SK-N-MC (cell line): ENCODE measurements at regions not wholly inside any gene's neighbourhood (a gene's known extent, or its start where the extent isn't known, plus 50 kb on each side); places are given as distances from the start of the nearest gene placed in this dataset.

Source experiments
- EZH2 ChIP-seq: fragments of 200-600 bp; sonication (generic); IDR thresholded peaks from one replicate; pipeline ENCODE4 v1.6.1; 2017; ENCODE audit warnings: antibody characterized with exemption
- FOXP2 ChIP-seq: optimal IDR thresholded peaks from 2 replicates; pipeline ENCODE3; 2011; ENCODE audit warnings: mild to moderate bottlenecking, moderate library complexity; ENCODE audit not compliant: insufficient read depth; ENCODE audit errors: extremely low read length, control extremely low read depth
- POLR2AphosphoS5 ChIP-seq: IDR thresholded peaks from 2 replicates; pipeline ENCODE4 v1.6.1; 2012; ENCODE audit warnings: mild to moderate bottlenecking, low read depth, low read length, borderline replicate concordance

- no peak for TF ChIP-seq EZH2
- no peak for TF ChIP-seq POLR2AphosphoS5
- no peak for TF ChIP-seq FOXP2
Measured at GRCh38 chr3:118396491-118396890, 638.2 kb downstream of the IGSF11 start.
